GM12864 (cell line): ENCODE measurements at regions not wholly inside any gene's neighbourhood (a gene's known extent, or its start where the extent isn't known, plus 50 kb on each side); places are given as distances from the start of the nearest gene placed in this dataset.

ENCODE experiments used
- DNase-seq: peaks from one replicate; pipeline ENCODE4 v3.0.0-alpha.2; 2011; ENCODE audit warnings: low read depth
- H3K4me3 ChIP-seq: 2 replicates; pipeline ENCODE4 v1.5.1; 2011; ENCODE audit warnings: mild to moderate bottlenecking, low read depth, low read length, control low read depth
- TF ChIP-seq, protein P1 (sequence below): IDR thresholded peaks from 2 replicates; pipeline ENCODE4 v1.5.1; 2011; ENCODE audit warnings: low read depth, mild to moderate bottlenecking, moderate library complexity, low read length, control low read depth, inconsistent platforms; ENCODE audit errors: missing control alignments

DNA sequence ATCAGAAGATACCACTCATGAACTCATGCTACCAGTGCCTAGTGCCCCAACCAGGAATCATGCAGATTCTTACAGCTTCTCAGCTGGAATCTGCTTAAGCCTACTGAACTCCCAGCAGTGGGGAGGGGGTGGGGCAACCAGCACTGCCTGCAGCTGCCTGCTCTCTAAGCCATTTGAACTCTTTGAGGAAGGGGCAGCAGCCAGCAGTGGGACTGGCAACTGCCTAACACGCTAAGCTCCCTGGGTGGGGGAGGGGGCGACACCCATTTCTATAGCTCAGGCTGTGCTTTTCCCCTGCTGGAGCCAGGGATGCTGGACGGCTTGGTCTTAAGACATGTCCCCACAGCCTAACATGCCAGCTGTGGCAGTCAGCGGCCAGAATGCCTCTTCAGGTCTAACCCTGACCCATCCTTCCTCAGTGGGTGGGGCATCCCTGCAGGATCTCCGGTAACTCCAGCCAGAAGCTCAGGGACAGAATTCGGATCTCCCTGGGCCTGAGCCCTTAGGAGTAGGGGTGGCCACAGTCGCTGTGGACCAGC is 889.7 kb downstream of the CDH9 start:
- no peak overlapping the region for H3K4me3 ChIP-seq
- DNase-seq, result no peak
- TF ChIP-seq, protein P1, sequence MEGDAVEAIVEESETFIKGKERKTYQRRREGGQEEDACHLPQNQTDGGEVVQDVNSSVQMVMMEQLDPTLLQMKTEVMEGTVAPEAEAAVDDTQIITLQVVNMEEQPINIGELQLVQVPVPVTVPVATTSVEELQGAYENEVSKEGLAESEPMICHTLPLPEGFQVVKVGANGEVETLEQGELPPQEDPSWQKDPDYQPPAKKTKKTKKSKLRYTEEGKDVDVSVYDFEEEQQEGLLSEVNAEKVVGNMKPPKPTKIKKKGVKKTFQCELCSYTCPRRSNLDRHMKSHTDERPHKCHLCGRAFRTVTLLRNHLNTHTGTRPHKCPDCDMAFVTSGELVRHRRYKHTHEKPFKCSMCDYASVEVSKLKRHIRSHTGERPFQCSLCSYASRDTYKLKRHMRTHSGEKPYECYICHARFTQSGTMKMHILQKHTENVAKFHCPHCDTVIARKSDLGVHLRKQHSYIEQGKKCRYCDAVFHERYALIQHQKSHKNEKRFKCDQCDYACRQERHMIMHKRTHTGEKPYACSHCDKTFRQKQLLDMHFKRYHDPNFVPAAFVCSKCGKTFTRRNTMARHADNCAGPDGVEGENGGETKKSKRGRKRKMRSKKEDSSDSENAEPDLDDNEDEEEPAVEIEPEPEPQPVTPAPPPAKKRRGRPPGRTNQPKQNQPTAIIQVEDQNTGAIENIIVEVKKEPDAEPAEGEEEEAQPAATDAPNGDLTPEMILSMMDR, result no peak

DNA sequence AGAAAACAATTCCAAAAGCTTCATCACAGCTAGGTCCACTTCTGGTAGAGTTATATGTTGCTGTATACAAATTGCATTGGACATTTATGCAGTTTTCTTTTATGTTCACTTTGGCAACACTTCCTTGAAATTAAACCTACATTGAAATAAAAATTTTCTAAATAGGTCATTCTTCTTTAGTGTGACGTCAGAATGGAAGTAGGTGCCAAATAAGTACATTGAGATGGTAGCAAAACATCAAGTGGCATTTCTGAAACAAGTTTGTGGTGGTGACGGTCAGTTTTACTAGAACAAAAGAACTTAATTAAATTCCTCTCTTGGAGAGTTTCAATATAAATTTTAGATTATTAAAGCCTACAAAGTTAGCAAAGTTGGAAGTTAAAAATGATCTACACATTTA is 895.1 kb downstream of the CDH9 start:
- H3K4me3 ChIP-seq, result no peak overlapping the region
- TF ChIP-seq, protein P1, result no peak

DNA sequence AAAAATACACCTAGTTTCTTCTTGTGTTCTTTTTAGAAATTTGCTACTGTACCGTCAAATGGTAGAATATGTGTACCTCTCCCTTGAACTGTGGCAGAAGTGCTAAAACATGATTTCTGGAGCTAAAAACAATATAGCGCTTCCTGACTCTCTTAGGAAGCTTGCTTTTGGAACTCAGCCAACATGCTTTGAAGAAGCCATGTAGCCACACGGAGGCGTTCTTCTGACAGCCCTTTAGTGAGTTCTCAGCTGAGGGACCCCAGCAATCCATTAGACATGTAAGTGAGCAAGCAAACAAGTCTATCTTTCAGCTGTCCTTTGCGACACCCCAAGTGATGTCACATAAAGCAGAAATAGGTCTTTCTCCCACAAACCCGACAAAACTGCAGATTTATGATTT is 917.0 kb downstream of the CDH9 start:
- H3K4me3 ChIP-seq, result no peak overlapping the region
- no peak for DNase-seq
- TF ChIP-seq, protein P1, result no peak

More for the DNA sequence above, 895.1 kb downstream of the CDH9 start:
- no peak for DNase-seq

DNA sequence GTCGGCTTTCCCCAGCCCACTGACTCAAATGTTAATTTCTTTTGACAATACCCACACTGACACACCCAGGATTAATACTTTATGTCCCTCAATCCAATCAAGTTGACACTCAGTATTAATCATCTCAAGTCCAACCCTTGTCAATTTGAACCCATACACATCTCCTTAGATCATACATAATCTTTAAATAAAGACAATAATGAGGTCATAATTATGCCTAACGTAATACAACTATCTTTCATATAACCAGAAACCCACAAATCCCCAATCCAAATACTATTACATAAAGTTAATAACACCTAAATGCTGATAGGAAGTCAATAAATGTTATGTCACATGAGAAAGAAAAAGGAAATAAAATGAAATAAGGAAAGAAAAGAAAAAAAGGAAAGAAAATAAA is 934.2 kb downstream of the CDH9 start:
- DNase-seq, result no peak
- H3K4me3 ChIP-seq, result no peak overlapping the region
- TF ChIP-seq, protein P1, result no peak

DNA sequence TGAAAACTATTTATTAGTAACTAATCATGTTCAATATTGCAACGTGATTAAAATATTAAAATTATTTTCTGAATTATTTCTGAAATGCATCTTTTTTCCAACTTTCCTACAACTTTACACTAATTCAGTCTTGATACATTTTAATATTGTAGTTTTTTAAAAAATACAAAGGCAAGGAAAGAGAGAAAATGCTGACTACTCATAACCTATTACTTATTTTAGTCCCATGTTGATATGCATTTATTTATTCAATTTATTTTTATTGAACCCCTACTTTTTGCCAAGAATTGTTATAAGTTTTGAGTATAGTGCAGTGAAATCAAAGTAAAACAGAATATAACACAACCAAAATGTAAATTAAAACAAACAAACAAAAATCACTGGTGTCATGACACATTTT is 978.2 kb downstream of the CDH9 start:
- DNase-seq, result no peak
- no peak overlapping the region for H3K4me3 ChIP-seq
- TF ChIP-seq, protein P1, result no peak

DNA sequence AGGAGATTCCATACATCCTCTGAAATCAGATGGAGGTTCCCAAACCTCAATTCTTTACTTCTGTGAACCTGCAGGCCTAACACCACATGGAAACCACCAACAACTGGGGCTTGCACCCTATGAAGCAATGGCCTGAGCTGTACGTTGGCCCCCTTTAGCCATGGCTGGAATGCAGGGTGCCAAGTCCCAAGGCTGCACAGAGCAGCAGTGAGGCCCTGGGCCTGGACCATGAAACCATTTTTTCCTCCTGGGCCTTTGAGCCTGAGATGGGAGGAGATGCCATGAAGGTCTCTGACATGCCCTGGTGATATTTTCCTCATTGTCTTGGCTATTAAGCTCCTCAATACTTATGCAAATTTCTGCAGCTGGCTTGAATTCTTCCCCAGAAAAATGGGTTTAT is 983.8 kb downstream of the CDH9 start:
- TF ChIP-seq, protein P1, result no peak
- DNase-seq, result no peak
- no peak overlapping the region for H3K4me3 ChIP-seq

DNA sequence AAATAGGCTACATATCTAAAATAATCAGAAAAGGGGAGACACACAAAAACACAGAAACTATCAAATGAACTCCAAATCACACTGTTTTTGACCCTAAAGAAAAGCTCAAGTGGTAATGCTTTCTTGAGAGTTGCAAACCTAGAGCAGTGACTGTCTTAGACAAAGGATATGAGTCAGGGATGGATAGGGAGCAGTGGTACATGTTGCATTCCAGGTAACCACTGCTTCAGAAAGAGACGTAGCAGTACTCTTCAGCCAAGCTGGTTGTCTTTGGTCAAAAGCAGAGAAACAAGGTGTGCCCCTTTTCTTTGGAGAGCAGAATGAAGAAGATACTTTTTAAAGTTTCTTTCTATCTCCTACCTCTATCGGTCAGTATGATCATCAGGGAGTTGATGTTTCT is 1003.6 kb downstream of the CDH9 start:
- TF ChIP-seq, protein P1, result no peak
- DNase-seq, result no peak
- H3K4me3 ChIP-seq, result no peak overlapping the region
